ENCODE measurements at regions not wholly inside any gene's neighbourhood (a gene's known extent, or its start where the extent isn't known, plus 50 kb on each side); places are given as distances from the start of the nearest gene placed in this dataset.

- no peak overlapping the region for H3K27ac ChIP-seq
- no peak for TF ChIP-seq CTCF (IDR thresholded peaks at IDR 0.05)
- TF ChIP-seq POLR2A (IDR thresholded peaks at IDR 0.05), result no peak
- H3K27me3 ChIP-seq, result no peaks in the 10 kb centered on the region
- intact Hi-C loops (cut with DNase I), result no loop called here
- H3K9me3 ChIP-seq, result no peaks in the 10 kb centered on the region
- H3K4me3 ChIP-seq, result no peak overlapping the region
- H3K4me1 ChIP-seq, result no peaks in the 10 kb centered on the region
- no peaks in the 10 kb centered on the region for H3K36me3 ChIP-seq
- DNase-seq (no peak), ATAC-seq (no peak)
Measured at GRCh38 chrY:17368413-17368812, 511.6 kb downstream of the CDY2B start.

GRCh38 chrY:17366400-17366799 is 513.6 kb downstream of the CDY2B start:
- Histone ChIP-seq H3K4me3 (no peak overlapping the region), H3K36me3 (no peaks in the 10 kb centered on the region), H3K9me3 (no peaks in the 10 kb centered on the region), H3K27me3 (no peaks in the 10 kb centered on the region), H3K27ac (no peak overlapping the region), H3K4me1 (no peaks in the 10 kb centered on the region)
- intact Hi-C loops (cut with DNase I), result no loop called here
- ATAC-seq (no peak), DNase-seq (no peak)
- TF ChIP-seq POLR2A (IDR thresholded peaks at IDR 0.05), result no peak
- no peak for TF ChIP-seq CTCF (IDR thresholded peaks at IDR 0.05)

GRCh38 chrY:17339028-17339427 is 541.0 kb downstream of the CDY2B start:
- no peaks in the 10 kb centered on the region for H3K27me3 ChIP-seq
- no peak overlapping the region for H3K4me3 ChIP-seq
- DNase-seq, result no peak
- intact Hi-C loops (cut with DNase I), result no loop called here
- no peaks in the 10 kb centered on the region for H3K4me1 ChIP-seq
- H3K27ac ChIP-seq, result no peak overlapping the region
- WGBS (ENCODE audit: insufficient coverage, low coverage, low lambda C conversion rate, missing lambda C conversion rate), result no CpG with 5 or more reads among the region's 4 CpGs
- no peaks in the 10 kb centered on the region for H3K36me3 ChIP-seq
- ATAC-seq, result no peak
- no peak for TF ChIP-seq CTCF (IDR thresholded peaks at IDR 0.05)
- TF ChIP-seq POLR2A (IDR thresholded peaks at IDR 0.05), result no peak
- no peaks in the 10 kb centered on the region for H3K9me3 ChIP-seq

GRCh38 chrY:17330733-17331132 is 549.3 kb downstream of the CDY2B start:
- Histone ChIP-seq H3K36me3 (no peaks in the 10 kb centered on the region), H3K4me3 (no peak overlapping the region), H3K4me1 (no peaks in the 10 kb centered on the region), H3K27ac (no peak overlapping the region), H3K27me3 (no peaks in the 10 kb centered on the region), H3K9me3 (no peaks in the 10 kb centered on the region)
- ATAC-seq (no peak), DNase-seq (no peak)
- intact Hi-C loops (cut with DNase I), result no loop called here
- TF ChIP-seq POLR2A (IDR thresholded peaks at IDR 0.05), result no peak
- no peak for TF ChIP-seq CTCF (IDR thresholded peaks at IDR 0.05)

GRCh38 chrY:17319916-17320315 is 560.1 kb downstream of the CDY2B start:
- Histone ChIP-seq H3K27me3 (no peaks in the 10 kb centered on the region), H3K4me1 (no peaks in the 10 kb centered on the region), H3K9me3 (no peaks in the 10 kb centered on the region), H3K4me3 (no peak overlapping the region), H3K36me3 (no peaks in the 10 kb centered on the region), H3K27ac (no peak overlapping the region)
- TF ChIP-seq POLR2A (IDR thresholded peaks at IDR 0.05), result no peak
- no peak for TF ChIP-seq CTCF (IDR thresholded peaks at IDR 0.05)
- DNase-seq (no peak), ATAC-seq (no peak)
- intact Hi-C loops (cut with DNase I), result no loop called here
- no CpG with 5 or more reads among the region's 1 CpG for WGBS (ENCODE audit: insufficient coverage, low coverage, low lambda C conversion rate, missing lambda C conversion rate)
